ENCODE measurements at regions not wholly inside any gene's neighbourhood (a gene's known extent, or its start where the extent isn't known, plus 50 kb on each side); places are given as distances from the start of the nearest gene placed in this dataset.

GRCh38 chr6:5871296-5871695 lies 135.4 kb downstream of the NRN1 start:
- Mint-ChIP-seq H3K36me3 (no peaks in the 10 kb centered on the region), H3K27me3 (ENCODE audit: low read depth in 2 of 2) (no peaks in the 10 kb centered on the region), H3K4me1 (peaks cover 46 to 64% of the 10 kb centered on the region in 2 donors), H3K27ac (no peak overlapping the region), H3K9me3 (peaks cover 2 to 5% of the 10 kb centered on the region in 2 donors), H3K4me3 (no peak overlapping the region)
- ATAC-seq, result no peak
- H3K27me3 ChIP-seq (ENCODE audit: control insufficient read depth, insufficient read depth, low read length), result no peaks in the 10 kb centered on the region
- TF ChIP-seq CTCF (IDR thresholded peaks at IDR 0.05), result no peak
- H3K4me1 ChIP-seq (ENCODE audit: control insufficient read depth, insufficient read depth, low read length), result peaks cover 10% of the 10 kb centered on the region
- no peaks in the 10 kb centered on the region for H3K9me3 ChIP-seq (ENCODE audit: control insufficient read depth, insufficient read depth, low read length)
- H3K27ac ChIP-seq (ENCODE audit: low read length), result no peak overlapping the region
- no peaks in the 10 kb centered on the region for H3K36me3 ChIP-seq (ENCODE audit: control insufficient read depth, insufficient read depth, low read length)
- no peak for DNase-seq
- H3K4me3 ChIP-seq (ENCODE audit: low read length), result no peak overlapping the region
- WGBS (ENCODE audit: insufficient coverage), result 82% methylated on average over 4 of the region's 4 CpGs
- intact Hi-C loops (cut with micrococcal nuclease), result no loop called here

GRCh38 chr6:5869676-5870075 lies 137.0 kb downstream of the NRN1 start:
- TF ChIP-seq CTCF (IDR thresholded peaks at IDR 0.05), result no peak
- peak overlapping the region; percentile 64 to 92 for H3K27ac Mint-ChIP-seq
- peak overlapping the region; percentile 83 for H3K4me3 Mint-ChIP-seq

DNA sequence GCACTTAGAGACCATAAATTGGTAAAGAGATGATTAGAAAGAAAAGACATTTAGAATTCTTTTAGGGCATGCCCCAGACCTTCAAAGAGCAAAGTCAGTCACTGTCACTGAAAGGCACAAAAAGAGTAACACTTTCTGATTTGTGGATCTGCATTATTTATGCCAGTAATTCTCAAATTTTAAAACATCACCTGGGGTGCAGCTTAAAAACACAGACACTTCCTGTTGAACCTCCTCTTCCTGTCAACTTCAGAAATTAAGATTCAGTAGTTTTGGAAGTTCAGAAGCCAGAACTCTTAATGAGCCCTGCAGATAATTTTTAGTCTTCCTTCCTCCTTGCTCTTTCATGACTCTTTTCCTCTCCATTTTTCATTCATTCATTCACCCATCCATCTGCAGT lies 137.5 kb downstream of the NRN1 start:
- ATAC-seq, result peak in 1 of 3 donors; percentile 16
- H3K27ac ChIP-seq (ENCODE audit: low read length), result peak overlapping the region; percentile 58
- H3K4me3 ChIP-seq (ENCODE audit: low read length), result no peak overlapping the region
- Mint-ChIP-seq H3K36me3 (no peaks in the 10 kb centered on the region), H3K4me1 (peaks cover 57 to 71% of the 10 kb centered on the region in 2 donors), H3K27me3 (ENCODE audit: low read depth in 2 of 2) (no peaks in the 10 kb centered on the region), H3K27ac (peak overlapping the region; percentile 64 to 92), H3K9me3 (peaks cover 2 to 8% of the 10 kb centered on the region in 2 donors), H3K4me3 (peak overlapping the region; percentile 83)
- H3K4me1 ChIP-seq (ENCODE audit: control insufficient read depth, insufficient read depth, low read length), result peaks cover 22% of the 10 kb centered on the region
- TF ChIP-seq CTCF (IDR thresholded peaks at IDR 0.05), result no peak
- H3K9me3 ChIP-seq (ENCODE audit: control insufficient read depth, insufficient read depth, low read length), result peaks cover 4% of the 10 kb centered on the region
- DNase-seq, result peak in 1 of 2 donors; percentile 28
- H3K36me3 ChIP-seq (ENCODE audit: control insufficient read depth, insufficient read depth, low read length), result no peaks in the 10 kb centered on the region
- intact Hi-C loops (cut with micrococcal nuclease), result loop anchor here (5.0 kb wide), 2 partner anchors 37 to 352 kb away; no protein-coding TSS in a partner anchor
- H3K27me3 ChIP-seq (ENCODE audit: control insufficient read depth, insufficient read depth, low read length), result no peaks in the 10 kb centered on the region

More at GRCh38 chr6:5869676-5870075, 137.0 kb downstream of the NRN1 start:
- Mint-ChIP-seq H3K36me3 (no peaks in the 10 kb centered on the region), H3K9me3 (peaks cover 2 to 8% of the 10 kb centered on the region in 2 donors), H3K27me3 (ENCODE audit: low read depth in 2 of 2) (no peaks in the 10 kb centered on the region), H3K4me1 (peaks cover 61 to 75% of the 10 kb centered on the region in 2 donors)
- Histone ChIP-seq H3K9me3 (ENCODE audit: control insufficient read depth, insufficient read depth, low read length) (peaks cover 3% of the 10 kb centered on the region), H3K27ac (ENCODE audit: low read length) (peak overlapping the region; percentile 58), H3K4me3 (ENCODE audit: low read length) (no peak overlapping the region), H3K36me3 (ENCODE audit: control insufficient read depth, insufficient read depth, low read length) (no peaks in the 10 kb centered on the region), H3K27me3 (ENCODE audit: control insufficient read depth, insufficient read depth, low read length) (no peaks in the 10 kb centered on the region), H3K4me1 (ENCODE audit: control insufficient read depth, insufficient read depth, low read length) (peaks cover 22% of the 10 kb centered on the region)
- DNase-seq (peak; percentile 30 to 37), ATAC-seq (peak; percentile 67 to 87 (median 83))
- intact Hi-C loops (cut with micrococcal nuclease), result loop anchor here (5.0 kb wide), 2 partner anchors 37 to 352 kb away; no protein-coding TSS in a partner anchor
- 37% methylated on average over 4 of the region's 4 CpGs for WGBS (ENCODE audit: insufficient coverage)

DNA sequence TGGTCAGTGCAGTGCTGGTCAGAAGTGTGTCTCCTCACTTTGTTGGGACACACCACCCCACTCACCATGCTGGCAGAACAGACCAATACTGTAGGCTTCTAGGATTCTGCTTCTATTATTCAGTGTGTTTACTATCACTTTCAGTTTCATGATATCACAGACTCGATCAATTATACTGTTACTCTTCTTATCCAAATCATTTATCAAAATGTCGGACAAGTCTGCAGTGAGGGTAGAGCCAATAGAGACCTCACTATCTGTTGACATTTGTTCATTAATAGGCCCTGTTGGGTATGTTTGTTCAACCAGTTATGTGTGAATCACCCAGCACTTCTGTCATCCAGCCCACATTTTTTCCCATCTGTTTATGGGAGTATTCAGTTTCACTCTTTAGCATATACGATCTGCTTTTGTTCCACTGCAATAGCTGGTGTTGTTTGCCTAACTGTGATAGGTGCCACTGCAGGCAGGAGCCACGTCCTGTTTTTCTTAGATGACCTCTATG lies 140.1 kb downstream of the NRN1 start:
- peak overlapping the region; percentile 78 for H3K27ac ChIP-seq (ENCODE audit: low read length)
- H3K4me3 Mint-ChIP-seq, result peak overlapping the region; percentile 86
- peaks cover 48 to 50% of the 10 kb centered on the region in 2 donors for H3K4me1 Mint-ChIP-seq
- H3K36me3 ChIP-seq (ENCODE audit: control insufficient read depth, insufficient read depth, low read length), result no peaks in the 10 kb centered on the region
- 30% methylated on average over 4 of the region's 4 CpGs for WGBS (ENCODE audit: insufficient coverage)
- intact Hi-C loops (cut with micrococcal nuclease), result loop anchor here (5.0 kb wide), 2 partner anchors 34 to 349 kb away; no protein-coding TSS in a partner anchor
- peak overlapping the region; percentile 92 to 95 for H3K27ac Mint-ChIP-seq
- no peaks in the 10 kb centered on the region for H3K27me3 Mint-ChIP-seq (ENCODE audit: low read depth in 2 of 2)
- H3K4me3 ChIP-seq (ENCODE audit: low read length), result peak overlapping the region; percentile 6
- DNase-seq (peak in 1 of 2 donors; percentile 52), ATAC-seq (peak; percentile 52 to 62 (median 60))
- peaks cover 5% of the 10 kb centered on the region for H3K9me3 ChIP-seq (ENCODE audit: control insufficient read depth, insufficient read depth, low read length)
- TF ChIP-seq CTCF (IDR thresholded peaks at IDR 0.05), result no peak
- peaks cover 22% of the 10 kb centered on the region for H3K4me1 ChIP-seq (ENCODE audit: control insufficient read depth, insufficient read depth, low read length)
- H3K9me3 Mint-ChIP-seq, result peaks cover 0 to 3% of the 10 kb centered on the region in 2 donors
- H3K27me3 ChIP-seq (ENCODE audit: control insufficient read depth, insufficient read depth, low read length), result no peaks in the 10 kb centered on the region
- no peaks in the 10 kb centered on the region for H3K36me3 Mint-ChIP-seq
